HL-60/S4 treated with phorbol 12-myristate 13-acetate at 8.2 ng/mL for 4 days and 3 days (cell line): ENCODE measurements at regions not wholly inside any gene's neighbourhood (a gene's known extent, or its start where the extent isn't known, plus 50 kb on each side); places are given as distances from the start of the nearest gene placed in this dataset.

Experiments
- in situ Hi-C: fragments of 300-500 bp; cut with MboI; formaldehyde crosslinking; loops from 2 replicates; pipeline ENCODE4 v1.15.0; 2022; ENCODE audit warnings: low sequenced_read_pairs

DNA sequence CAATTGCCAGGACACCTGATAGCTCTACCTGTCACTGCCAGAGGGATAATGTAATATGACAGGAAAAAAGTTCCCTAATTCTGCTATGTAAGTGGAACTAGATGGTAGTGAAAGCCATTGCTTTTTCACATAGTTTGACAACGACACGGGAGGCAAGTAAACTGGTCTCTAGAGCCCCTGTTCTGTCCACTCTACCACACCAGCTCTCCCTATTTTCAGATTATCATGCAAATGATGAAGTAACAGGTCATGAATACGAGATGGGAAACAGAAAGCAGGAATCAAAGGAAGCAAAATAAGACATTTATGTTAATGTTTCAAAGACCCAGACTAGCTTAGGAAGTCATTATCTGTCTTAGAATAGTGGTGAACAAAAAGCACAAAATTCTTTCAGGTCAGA lies 56.2 kb downstream of the TAF11L14 start:
- in situ Hi-C loops: no loop called here

GRCh38 chr5:17691762-17692161 lies 57.5 kb downstream of the TAF11L14 start:
- in situ Hi-C loops: no loop called here

- in situ Hi-C loops: no loop called here
Measured at GRCh38 chr5:17694371-17694770, 60.1 kb downstream of the TAF11L14 start.

DNA sequence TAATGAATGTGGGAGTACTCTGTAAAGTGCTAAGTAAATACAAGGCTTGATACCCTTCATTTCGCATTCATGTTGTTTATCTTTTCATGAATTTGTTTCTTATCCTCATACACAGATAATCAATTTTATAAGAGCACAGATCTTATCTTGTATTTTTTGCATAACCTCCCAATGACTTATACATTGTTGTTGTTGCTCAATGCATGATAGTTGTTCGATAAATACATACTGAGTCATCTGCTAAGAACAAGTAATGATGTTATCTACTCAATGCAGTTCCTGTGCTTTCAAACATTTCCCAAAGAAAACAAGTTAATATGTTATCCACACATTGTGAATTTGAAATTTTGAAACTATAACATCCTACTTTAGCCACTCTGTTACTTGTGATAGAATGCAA lies 60.7 kb downstream of the TAF11L14 start:
- in situ Hi-C loops: no loop called here

GRCh38 chr5:17696627-17697026 lies 62.4 kb downstream of the TAF11L14 start:
- in situ Hi-C loops: no loop called here

DNA sequence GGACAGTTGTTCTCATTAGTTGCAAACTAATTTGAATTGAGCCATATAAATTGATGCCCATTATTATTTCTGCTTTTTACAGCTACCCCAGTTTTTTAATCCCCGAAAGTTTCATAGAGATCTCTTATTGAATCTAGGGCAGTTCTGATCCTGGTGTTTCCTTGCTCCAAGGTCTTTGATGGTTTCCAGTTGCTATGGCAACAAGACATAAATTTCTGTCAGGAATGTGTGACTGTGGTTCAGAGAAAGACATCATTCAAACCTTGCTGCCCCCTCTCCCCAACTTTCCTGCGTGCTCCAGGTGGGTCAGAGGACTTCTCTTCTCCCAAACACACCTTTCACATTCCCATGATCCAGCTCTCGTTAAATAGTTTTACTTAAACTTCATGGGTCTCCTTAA lies 63.4 kb downstream of the TAF11L14 start:
- in situ Hi-C loops: no loop called here

DNA sequence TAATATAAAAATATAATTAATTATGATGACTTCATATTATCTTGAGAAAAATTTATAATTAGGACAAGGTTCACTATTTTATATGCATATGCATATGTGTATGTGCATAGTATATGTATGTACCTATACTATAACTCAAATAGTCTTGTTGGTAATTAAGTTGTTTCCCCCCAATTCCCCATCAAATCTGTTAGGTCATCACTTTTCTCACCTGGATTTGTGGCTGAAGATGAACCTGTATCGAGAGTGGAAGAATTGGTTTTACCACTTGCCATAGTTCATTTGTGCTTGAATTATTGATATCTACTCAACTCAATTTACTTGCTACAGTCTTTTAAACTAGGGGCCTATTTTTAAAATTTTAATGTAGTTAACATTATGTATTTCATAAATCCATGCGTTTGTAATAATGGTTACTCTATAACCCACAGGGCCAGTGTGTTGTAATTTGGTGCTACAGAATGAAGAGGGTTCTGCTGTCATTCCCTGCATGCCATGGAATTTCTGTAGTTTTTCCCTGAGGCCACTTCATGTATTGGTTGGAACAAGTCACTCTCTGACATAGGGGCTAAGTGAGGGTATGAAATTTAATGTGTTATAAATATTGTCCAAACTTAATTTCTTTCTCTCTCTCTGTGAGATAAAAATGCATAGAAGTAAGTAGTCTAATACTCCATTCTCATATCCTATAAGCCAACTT lies 74.9 kb downstream of the TAF11L14 start:
- in situ Hi-C loops: no loop called here

DNA sequence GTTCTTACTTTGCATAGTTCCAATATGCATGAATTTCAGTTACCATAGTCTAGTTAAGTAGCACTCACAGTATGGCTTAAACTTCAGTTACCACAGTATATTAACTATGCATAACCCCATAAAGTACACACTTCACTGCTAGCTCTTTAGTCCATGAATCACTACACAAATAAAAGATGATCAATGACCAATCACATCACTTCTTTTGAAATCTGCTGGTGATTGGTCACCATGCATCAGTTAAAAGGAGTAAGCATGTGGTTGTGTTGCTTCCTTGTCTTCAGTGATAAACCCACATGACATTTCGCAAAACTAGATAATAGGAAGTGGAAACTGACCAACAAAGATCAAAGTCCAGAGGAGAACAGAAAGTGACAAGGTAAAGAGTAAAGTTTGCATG lies 79.0 kb downstream of the TAF11L14 start:
- in situ Hi-C loops: no loop called here

GRCh38 chr5:17714186-17714585 lies 79.9 kb downstream of the TAF11L14 start:
- in situ Hi-C loops: no loop called here

DNA sequence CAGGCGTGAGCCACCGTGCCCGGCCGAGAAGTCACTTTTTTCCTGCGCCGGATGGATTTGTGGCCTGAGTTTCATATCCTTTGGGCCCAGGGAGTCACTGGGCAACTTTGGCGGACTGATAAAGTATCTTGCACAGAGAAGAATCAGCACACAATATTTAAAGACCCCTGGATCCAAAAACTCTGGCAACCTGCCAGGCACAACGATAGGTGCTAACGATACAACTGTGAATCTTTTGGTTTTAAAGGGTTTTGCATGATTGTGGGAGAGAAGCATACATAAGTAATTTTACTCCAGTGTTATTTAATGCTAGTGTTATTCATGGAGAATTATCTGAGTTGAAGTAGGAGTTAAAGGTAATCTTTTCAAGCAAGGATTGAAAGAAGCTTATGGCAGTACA lies 85.3 kb downstream of the TAF11L14 start:
- in situ Hi-C loops: no loop called here

DNA sequence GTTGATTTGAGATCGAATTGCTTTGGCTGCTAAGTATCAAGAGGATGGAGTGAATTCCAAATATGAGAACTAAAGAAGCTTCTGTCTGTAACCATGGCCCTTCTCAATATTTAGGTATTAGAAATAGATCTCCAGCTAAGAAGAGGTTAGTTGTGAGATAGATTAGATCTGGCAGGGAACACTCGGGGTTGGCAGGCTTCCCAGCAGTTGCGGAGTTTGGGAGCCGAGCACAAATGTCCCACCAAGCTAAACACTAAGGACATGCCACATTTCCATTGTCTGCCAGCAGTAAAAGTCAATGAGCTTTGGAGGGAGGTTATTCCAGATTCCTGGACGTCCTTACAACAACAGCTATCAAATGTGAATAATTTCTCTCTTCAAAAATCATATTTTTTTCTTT lies 85.8 kb downstream of the TAF11L14 start:
- in situ Hi-C loops: no loop called here

- in situ Hi-C loops: no loop called here
Measured at GRCh38 chr5:17723876-17724275, 89.6 kb downstream of the TAF11L14 start.

DNA sequence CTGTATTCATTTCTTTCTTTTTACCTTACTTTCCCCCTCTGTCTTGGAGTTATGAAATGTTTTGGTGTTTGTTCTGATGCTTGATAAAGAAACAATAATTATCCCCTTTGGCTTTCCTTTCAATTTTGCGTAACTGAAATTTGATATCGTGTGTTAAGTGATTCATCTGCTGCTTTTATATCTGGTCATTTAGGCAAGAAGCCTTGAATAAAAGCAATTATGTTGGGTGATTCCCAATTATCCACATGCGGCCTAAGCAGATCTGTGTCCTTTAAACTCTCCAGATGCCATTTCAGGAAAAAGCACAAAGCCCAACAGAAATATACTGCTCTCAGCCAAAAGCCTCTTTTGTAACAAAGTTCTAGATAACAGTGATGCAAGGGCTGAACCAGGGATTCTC lies 92.8 kb downstream of the TAF11L14 start:
- in situ Hi-C loops: no loop called here

DNA sequence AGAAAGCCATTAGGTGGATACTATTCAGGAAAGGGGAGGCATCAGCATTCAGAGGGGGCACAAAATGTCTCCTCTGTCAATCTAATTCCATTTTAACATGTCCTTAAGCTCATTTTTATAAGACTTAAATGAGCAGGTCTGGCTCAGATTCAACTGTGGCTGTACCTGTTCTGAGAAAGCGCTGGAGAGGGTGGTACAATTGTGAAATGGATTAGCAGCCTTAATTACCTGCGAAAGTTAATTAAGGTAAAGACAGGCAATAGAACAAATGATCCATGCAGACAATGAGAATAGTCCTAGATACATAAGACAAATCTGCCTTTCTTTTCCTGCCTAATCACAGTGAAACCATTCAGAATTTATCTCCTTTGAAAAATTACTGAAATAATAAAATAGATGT lies 96.2 kb downstream of the TAF11L14 start:
- in situ Hi-C loops: no loop called here

GRCh38 chr5:17732351-17732923 lies 98.2 kb downstream of the TAF11L14 start:
- in situ Hi-C loops: no loop called here

DNA sequence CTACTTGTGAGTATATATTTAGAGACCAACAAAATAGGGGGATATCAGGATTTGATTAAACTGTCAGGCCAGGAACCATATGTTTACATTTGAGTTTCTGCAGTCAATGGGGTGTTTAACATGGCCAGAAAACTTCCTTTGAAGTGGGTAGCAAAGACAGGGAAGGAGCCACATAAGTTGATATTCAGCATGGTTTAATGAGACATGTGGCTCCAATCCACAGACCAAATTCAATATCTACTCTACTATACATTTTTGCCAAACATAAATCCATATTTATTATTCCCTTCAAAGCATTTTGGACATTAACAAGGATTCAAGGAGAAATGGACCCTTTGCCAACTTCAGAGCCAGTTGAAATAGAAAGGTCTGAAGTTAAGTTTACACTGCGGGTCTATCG lies 99.8 kb downstream of the TAF11L14 start:
- in situ Hi-C loops: no loop called here

DNA sequence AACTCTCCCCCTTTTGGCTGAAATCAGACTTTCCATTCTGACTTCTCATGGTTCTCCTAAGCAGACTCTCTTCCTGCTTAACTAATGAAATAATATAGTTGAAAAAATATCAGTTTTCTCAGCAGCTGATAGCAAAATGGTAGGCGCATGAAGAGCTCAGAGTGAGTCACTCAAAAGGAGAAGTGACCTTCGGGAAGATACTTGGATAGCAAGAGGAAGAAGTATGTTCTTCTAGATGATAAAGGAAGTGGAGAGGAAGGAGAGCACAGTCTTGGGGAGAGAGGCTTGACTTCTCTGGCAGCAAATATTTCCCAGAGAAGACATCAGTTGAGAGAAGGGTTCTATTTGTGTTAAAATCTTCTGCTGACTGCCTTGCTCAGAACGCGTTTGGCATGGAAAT lies 101.5 kb downstream of the TAF11L14 start:
- in situ Hi-C loops: no loop called here

GRCh38 chr5:17737092-17737491 lies 102.8 kb downstream of the TAF11L14 start:
- in situ Hi-C loops: no loop called here

DNA sequence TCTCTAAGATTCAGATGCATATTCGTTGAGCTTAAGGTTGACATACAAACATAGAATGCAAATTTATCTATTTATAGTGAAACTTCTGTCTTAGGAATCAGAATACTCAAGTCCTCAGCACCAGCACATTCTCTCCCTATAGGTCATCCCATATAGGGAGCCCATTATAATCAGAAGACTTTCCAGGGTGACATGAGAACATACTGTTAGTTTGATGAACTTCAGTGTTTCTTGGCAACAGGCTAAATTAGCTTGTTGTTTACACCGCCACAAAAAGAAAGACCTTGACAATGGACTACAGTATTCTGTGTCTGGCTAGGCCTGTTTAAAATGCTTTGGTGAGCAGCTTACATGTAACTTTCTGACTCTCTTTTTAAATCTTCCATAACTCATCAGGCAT lies 104.2 kb downstream of the TAF11L14 start:
- in situ Hi-C loops: no loop called here

DNA sequence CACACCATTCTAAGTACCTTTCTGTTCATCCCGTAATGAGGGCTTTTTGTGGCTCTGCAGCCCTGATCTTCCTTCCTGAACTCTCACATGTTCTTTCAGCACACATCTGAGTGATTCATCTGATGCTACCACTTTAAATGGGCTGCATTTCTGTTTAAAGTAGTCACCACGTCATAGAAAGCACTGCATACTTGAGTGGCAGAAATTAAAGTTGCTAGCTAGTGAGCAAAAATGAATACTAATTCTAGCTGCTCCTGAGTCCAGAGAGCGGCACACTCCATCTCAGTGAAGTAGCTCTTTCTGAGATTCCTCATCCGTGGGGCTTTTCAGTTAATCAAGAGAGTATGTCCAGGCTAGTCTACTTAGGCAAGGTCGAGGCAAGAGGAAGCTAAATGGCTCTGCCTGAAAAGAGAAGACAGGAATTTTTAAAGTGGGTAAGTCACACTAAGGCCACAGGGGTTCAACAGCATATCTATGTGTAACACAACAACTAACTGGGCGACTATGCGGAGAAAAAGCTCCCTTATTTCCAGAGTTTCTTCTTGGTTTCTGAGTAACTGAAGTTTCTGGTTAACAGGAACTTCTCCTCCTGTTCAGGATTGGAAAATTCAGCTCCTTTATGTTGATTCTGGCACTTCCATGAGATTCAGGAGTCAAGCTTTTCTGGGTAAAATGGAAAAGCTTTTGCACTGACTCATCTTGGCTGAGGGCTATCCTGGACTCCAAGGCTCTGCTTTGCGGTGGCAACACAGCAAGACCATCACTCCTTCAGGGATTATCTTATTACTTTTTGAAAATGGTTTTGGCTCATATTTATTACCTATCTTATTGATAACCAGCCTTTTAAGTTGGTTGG lies 109.5 kb downstream of the TAF11L14 start:
- in situ Hi-C loops: no loop called here

DNA sequence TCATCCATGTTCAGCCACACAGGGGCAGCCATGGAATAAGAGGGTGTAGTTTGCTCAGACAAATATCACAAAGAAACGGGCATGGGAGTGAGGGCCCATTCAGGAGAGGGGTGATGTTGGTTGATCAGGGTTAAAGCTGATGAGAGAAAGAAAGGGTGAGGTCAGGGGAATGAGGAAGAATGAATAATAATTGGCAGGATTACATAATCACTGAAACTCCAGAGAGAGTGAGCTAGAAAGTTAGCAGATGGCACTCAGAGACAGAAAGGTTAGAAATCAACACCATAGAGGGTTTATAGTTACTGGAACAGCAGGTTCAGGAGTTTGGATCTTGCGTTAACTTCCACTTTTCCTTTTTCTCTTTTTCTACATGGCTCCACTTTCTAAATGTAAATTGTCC lies 113.9 kb downstream of the TAF11L14 start:
- in situ Hi-C loops: no loop called here

- in situ Hi-C loops: no loop called here
Measured at GRCh38 chr5:17748941-17749340, 114.7 kb downstream of the TAF11L14 start.
